Activated T-helper 9 cell treated with anti-CD3 and anti-CD28 coated beads, Interleukin-2, amount 50 U/mL, for 16 hours (primary cell): ENCODE measurements at regions not wholly inside any gene's neighbourhood (a gene's known extent, or its start where the extent isn't known, plus 50 kb on each side); places are given as distances from the start of the nearest gene placed in this dataset.

Source experiments
- DNase-seq: peaks from one replicate; pipeline ENCODE4 v3.0.0-alpha.2; 2020; ENCODE audit warnings: low read depth

DNA sequence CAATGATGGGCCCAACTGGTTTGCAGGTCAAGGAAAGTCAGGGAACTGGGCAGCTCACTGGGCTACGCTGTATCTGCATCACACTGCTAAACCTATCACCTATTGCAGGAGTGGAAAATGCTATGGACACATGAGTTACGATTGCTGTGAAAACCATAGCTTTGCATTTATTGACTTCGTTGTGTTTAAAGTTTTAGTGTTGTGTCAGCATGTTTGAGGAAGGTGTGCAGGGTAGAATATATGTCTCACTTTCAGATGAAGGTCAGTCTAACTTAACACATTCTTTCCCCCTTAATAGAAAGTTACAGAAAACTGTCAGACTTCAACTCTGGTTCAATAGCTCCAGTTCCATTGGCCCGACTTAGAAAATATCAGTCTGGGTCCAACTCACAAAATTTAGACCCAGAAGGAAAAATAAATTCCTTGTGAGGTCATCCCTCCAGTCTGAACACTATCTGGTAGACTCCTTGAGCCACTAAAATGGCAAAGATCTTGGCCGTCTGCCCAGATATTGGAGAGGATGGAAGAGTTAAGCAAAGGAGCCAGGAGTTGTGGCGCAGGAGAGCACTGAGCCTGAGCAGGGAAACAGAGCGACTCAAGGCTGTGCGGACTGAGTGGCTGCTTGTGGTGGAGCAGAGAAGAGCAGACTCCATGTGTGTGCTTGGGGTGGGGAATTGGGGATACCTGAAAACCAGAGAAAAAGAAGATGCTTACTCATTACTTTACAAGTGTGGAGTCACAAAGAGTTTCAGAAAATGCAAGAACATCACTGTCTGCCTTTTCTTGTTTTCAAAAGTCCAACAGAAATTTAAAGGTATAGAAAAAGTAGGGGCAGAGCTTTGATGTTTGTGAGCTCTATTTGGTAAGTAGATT lies 518.5 kb downstream of the FGF9 start:
- no peak for DNase-seq

DNA sequence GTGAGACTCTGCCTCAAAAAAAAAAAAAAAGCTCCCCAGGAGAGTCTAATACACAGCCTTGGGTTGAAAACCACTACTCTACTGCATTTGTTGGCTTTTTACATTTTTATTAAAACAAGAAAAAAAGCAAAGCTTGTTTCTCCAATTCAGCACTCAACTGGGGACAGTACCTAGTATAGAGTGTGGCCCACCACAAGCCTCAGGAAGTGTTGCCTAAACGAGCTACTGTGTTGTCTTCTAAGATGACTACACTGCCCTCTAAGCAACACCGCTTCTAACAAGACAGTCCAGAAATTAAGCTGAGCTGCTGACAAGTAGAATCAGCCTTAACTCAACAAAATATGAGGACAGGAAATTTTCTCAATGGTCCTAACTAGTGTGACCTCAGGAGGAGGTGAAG lies 522.2 kb downstream of the FGF9 start:
- no peak for DNase-seq

DNA sequence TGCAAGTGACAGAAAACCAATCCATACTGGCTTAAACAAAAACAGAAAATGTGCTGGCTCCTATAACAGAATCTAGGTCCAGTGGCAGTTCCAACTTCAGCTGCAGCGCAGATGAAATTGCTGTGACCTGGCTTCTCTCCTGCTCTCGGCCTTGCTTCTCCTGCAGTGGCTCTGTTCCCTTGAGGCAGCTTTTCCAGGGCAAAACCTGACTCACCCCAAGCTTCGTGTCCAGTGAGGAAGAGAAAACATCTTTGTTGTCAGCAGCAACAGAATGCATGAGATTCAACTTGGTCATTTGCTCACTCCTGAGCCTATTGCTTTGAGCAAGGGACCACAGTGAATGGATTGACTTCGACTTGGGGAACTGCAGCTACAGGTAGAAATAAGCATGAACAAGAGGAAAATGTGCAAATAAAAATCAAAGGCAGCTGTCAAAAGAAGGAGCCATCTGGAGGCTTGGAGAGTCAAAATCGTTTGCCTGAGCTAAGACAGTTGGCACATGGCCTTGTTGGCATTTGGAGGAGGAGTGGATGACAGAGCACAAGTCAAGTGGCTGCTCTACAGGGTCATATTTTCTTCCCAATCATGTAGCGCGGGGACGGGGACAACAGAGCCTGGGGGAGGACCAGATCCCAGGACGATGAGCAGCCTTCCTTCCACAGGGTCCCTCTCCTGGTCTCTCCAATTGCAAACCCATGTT lies 523.4 kb downstream of the FGF9 start:
- DNase-seq = no peak

DNA sequence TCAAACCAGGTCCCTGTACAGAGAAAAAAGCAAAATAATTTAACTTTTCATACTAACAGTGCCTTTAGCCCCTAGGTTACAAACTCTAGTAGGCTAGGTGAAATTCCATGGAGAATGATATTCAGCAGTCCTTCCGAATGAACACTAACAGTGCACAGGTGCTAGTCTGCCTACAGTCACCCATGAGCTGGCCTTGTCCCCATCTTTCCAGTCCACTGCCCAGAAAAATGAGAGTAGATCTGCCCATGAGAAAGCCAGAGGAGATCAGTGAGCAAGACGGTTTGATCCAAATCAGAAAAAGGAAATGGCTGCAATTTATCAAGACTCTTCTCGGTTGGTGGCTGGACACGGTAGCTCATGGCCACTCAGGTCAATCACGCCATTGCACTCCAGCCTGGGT lies 524.9 kb downstream of the FGF9 start:
- DNase-seq = no peak

DNA sequence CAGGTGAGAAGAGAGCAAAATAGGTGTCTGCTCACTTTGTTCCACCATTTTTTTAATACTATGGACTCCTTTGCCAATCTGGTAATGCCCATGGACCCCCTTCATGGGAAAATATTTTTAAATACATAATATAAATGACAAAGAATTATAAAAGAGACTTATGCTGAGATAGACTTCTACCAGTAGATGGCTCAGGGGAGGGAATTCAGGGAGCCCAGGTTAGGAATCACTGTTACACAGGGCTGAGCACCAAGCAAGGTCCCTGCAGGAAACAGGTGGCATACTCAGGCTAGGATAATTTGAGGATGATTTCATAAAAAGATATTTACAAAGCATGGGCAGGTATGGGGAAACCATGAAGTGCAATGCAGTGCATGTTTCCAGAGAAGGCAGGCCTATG lies 525.9 kb downstream of the FGF9 start:
- no peak for DNase-seq

DNA sequence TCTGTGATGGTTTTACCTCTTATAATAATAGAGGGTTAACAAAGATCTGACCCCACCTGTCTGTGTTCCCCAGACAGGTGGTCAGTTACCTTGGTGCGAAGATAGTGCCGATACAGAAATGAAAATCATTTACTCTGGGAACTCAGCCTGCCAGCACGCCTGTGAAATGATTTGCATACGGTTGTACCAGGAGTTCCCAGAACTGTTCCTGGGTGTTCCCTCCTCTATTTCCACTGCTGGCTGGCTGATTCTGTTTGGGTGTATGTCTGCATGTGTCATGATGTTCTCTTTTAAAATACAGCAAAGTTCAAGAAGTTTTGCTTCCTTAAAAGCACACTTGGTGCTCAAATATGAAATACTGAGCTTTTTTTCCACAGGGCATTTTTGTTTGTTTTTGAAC lies 527.1 kb downstream of the FGF9 start:
- DNase-seq = no peak

GRCh38 chr13:22198641-22199217 lies 527.9 kb downstream of the FGF9 start:
- DNase-seq = no peak

DNA sequence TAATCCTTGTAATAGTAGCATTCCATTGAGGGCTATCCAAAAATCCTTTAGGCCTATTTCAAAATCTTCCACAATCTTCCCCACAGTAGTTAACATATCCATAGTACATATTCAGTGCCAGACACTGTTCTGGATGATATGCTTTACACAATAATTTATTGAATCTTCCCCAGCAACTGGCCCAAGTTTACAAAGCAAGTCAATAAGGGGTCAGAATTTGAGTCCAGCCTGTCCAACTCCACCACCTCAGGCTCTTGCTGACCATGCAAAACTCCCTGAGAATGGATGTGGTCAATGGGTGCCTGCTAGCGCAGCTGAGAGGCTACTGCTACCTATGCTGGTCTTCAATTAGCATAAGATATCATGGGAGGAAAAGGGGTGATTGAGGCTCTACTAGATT lies 529.6 kb downstream of the FGF9 start:
- no peak for DNase-seq

- DNase-seq = no peak
Observed at GRCh38 chr13:22201375-22201925, 530.6 kb downstream of the FGF9 start.

GRCh38 chr13:22210134-22210930 lies 539.5 kb downstream of the FGF9 start:
- no peak for DNase-seq

DNA sequence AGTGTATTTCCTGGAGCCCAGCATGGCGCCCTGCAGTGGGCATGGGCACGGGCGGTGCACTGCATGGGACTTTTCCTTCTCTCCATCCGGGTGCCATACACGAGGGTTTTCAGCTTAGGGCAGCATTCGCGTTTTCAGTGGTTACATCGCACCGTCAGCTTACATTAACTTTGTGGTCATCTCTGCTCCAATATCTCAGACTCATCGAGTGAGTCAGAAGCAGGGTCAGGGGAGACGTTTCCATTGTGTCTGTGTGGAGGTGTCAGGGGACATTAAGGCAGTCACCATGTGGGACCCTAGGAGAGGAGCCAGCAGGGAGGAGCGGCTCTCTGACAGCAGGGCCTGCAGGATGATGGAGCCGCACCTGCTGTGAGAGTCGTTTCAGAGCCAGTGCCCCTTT lies 541.0 kb downstream of the FGF9 start:
- no peak for DNase-seq

DNA sequence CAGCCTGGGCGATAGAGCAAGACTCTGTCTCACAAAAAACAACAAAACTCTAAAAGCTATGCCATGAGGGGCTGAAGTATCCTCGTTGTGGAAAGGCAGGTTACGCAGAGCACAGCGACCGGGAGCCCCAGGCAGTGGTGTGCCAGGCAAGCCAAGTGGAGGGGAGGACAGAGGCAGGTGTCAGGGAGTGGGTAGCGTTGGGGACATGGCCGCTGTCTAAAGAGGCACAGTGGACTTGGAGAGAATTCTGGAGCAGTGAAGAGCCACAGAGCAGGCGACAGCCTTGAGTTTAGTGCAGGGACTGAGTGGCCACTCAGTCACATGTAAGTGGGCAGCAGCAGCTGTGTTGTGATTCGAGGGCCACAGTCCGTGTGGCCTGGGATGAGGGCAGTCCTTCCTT lies 541.7 kb downstream of the FGF9 start:
- DNase-seq = no peak

- DNase-seq = no peak
Observed at GRCh38 chr13:22214184-22214583, 543.3 kb downstream of the FGF9 start.

- DNase-seq = no peak
Observed at GRCh38 chr13:22218797-22219196, 547.9 kb downstream of the FGF9 start.

DNA sequence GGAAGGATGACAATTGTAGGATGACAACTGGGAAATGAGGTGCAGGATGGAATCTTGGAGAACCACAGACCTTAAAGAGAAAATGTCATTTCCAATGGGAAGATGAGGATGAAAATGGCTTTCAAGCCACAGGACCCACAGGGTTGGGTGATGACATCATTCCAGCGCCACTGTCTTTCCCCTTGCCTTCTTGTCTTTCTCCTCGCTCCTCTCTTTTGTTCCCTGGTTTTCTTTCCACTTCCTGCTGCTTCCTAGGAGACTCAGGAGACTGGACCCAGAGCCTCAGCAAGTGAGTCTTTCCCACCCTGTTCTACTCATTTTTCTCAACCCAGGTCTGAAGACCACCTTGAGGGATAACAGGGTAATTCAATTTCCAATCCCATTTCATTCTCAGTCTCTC lies 548.8 kb downstream of the FGF9 start:
- DNase-seq = no peak

DNA sequence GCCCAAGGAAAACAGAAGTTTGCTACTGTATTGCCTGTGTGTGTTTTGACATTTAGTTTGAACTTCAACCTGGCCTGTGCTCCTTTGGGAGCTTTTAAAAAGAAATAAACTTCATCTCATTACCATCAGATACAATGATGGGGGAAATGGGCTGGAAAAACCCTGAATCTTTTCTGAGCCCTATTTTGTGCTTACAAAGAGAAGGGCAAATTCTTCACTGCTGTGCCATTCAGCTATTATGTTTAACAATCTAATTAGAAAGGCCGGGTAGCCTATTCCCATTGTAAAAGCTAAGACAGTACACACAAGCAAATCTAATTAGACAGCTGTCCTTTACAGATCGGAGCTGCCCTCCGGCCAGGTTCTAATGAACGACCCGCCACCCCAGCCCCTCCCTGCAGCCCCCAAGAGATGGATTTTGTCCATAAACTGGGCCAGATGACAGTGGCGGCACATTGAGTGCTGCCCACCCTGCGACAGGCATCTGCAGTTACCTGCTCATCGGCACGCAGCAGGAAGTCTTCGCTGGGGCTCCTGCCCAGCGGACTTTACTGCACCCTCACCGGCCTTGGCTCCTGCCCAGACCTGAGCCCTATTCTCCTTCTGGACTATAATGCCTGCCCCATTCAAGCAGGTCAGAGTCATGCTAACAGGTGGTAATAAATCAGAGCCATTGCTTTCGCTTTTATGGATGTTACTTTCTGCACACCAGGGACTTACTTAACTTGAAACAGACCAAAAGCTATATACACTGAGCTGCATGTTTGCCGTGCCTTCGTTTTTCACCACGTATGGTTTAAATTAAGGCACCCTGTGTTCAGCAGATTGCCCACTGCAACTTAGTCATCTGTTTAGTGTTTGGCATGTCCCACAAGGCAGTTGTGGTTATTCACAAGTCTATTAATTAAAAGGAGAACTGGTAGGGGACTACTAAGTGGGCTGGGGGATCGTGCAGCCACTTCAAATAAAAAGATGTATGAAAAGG lies 549.6 kb downstream of the FGF9 start:
- DNase-seq = no peak

GRCh38 chr13:22223411-22223810 lies 552.5 kb downstream of the FGF9 start:
- DNase-seq = no peak

DNA sequence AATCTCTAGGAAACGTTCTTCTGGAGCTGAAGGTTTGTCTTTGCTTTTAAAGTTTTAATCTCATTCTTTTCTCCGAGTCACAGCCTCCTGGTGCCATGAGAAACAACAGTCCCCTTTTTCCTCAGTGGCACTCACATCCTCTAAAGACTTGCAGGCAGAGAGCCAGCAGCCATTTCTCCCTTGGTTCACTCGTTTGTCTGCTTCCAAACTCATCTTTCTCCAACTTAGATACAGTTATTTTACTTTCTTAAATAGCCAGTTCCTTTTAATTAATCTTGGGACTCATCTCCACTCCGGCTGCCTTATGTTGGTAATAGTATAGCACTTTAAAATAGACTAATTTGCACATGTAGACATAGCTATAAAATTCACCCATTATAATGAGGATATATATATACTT lies 555.2 kb downstream of the FGF9 start:
- no peak for DNase-seq

DNA sequence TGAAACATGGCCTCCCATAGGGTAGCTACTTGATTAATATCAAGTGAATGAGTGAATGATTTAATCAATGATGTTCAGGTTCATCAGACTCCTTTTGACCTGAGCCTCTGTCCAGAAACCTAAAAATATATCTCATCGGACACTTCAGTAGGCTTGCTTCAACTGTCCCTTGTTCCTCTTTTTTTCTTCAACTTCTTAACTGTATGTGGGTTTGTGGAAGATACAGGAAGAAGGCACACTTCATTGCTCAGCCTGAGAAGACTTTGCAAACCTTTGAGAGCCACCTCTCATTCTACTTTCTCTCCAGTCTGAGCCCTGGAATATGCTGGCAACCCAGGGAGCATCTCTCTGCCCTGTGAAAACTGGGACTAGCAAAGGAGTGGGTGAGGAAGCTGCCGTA lies 557.0 kb downstream of the FGF9 start:
- DNase-seq = no peak

DNA sequence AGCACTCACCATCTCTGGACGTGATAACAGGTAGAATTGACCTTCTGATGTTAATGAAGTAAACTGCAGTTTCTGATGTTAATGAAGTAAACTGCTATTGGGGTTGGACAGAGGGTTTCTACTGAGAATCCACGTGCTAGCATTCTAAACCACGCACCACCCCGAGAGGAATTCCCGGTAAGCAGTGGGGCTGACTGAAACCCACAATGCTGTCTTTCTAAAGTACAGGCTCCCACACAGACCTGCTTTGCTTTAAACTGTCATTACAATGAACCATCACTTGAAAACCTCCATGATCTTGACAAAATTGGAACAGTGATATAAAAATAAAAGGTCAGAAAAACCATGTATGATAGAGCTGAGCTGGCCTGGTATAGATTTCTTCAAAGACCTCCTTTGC lies 559.0 kb downstream of the FGF9 start:
- no peak for DNase-seq

- DNase-seq = no peak
Observed at GRCh38 chr13:22232186-22232585, 561.3 kb downstream of the FGF9 start.
